ENCODE measurements at regions not wholly inside any gene's neighbourhood (a gene's known extent, or its start where the extent isn't known, plus 50 kb on each side); places are given as distances from the start of the nearest gene placed in this dataset.

DNA sequence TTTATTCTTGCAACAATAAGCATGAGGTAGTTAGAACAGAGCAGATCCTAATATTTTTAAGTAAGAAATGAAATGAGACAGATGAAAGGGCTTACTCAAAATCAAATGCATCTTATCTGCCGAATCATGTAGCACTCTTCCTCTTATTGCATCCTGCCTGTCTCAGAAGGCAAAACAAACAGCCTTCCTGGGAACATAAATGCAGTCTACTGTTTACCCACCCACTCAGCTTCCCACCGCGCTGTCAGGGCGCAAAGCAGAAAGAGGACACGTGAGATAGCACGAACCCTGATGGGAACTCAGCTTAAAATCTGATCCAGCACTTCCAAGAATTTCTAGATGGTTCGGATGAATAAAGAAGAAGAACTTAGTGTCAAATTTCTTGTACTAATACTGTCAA, 114.4 kb upstream of the CDK1 start:
- TF ChIP-seq, protein P1, sequence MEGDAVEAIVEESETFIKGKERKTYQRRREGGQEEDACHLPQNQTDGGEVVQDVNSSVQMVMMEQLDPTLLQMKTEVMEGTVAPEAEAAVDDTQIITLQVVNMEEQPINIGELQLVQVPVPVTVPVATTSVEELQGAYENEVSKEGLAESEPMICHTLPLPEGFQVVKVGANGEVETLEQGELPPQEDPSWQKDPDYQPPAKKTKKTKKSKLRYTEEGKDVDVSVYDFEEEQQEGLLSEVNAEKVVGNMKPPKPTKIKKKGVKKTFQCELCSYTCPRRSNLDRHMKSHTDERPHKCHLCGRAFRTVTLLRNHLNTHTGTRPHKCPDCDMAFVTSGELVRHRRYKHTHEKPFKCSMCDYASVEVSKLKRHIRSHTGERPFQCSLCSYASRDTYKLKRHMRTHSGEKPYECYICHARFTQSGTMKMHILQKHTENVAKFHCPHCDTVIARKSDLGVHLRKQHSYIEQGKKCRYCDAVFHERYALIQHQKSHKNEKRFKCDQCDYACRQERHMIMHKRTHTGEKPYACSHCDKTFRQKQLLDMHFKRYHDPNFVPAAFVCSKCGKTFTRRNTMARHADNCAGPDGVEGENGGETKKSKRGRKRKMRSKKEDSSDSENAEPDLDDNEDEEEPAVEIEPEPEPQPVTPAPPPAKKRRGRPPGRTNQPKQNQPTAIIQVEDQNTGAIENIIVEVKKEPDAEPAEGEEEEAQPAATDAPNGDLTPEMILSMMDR (conservative IDR thresholded peaks at IDR 0.05) = no peak
- TF ChIP-seq EZH2 (IDR thresholded peaks at IDR 0.05; ENCODE audit: low read depth) = no peak

Measured in PC-9 (cell line).